H1 (cell line): ENCODE measurements at regions not wholly inside any gene's neighbourhood (a gene's known extent, or its start where the extent isn't known, plus 50 kb on each side); places are given as distances from the start of the nearest gene placed in this dataset.

Experiments
- CTCF ChIA-PET: fragments of 300-600 bp; sonication (Branson Sonifier 250); formaldehyde crosslinking; loops from one replicate; lab custom pipeline; 2021; ENCODE audit not compliant: partially characterized antibody; lab: Charles Lee
- POLR2A ChIA-PET: fragments of 300-600 bp; sonication (Branson Sonifier 250); formaldehyde crosslinking; loops from one replicate; lab custom pipeline; 2021; ENCODE audit warnings: inconsistent platforms; ENCODE audit not compliant: partially characterized antibody; lab: Charles Lee
- DNase-seq, 2 experiments: peaks; one replicate each; pipeline versions ENCODE4 v3.0.0 to v3.0.0-alpha.2; 2010 to 2022; ENCODE audit warnings: low spot score in 2 of 2, low read depth in 1 of 2, mixed read lengths in 1 of 2
- FAIRE-seq: peaks from 2 replicates; lab custom pipeline; 2011; peaks lifted over from hg19 to GRCh38; lab: Jason Lieb, UNC
- H2AFZ ChIP-seq: 2 replicates; pipeline ENCODE4 v1.8.1; 2012; ENCODE audit warnings: low read length, inconsistent platforms
- H2AK5ac ChIP-seq: 2 replicates; pipeline ENCODE4 v1.6.1; 2013; ENCODE audit warnings: low read depth, low read length
- H2BK120ac ChIP-seq: replicated peaks from 2 replicates; pipeline ENCODE3; 2013; ENCODE audit warnings: low read depth, low read length, inconsistent platforms
- H2BK12ac ChIP-seq: 2 replicates; pipeline ENCODE4 v1.6.1; 2013; ENCODE audit warnings: low read depth, low read length
- H2BK15ac ChIP-seq: 2 replicates; pipeline ENCODE4 v1.6.1; 2013; ENCODE audit warnings: low read length
- H2BK20ac ChIP-seq: 2 replicates; pipeline ENCODE4 v1.6.1; 2013; ENCODE audit warnings: low read length
- H2BK5ac ChIP-seq: 2 replicates; pipeline ENCODE4 v1.6.1; 2013; ENCODE audit warnings: low read depth, low read length
- H3K14ac ChIP-seq: 2 replicates; pipeline ENCODE4 v1.6.1; 2013; ENCODE audit warnings: inconsistent platforms; ENCODE audit not compliant: insufficient read length
- H3K18ac ChIP-seq: 2 replicates; pipeline ENCODE4 v1.6.1; 2013; ENCODE audit warnings: low read length; ENCODE audit errors: extremely low read depth
- H3K23ac ChIP-seq: 2 replicates; pipeline ENCODE4 v1.6.1; 2013; ENCODE audit warnings: inconsistent platforms; ENCODE audit not compliant: insufficient read length
- H3K23me2 ChIP-seq: 2 replicates; pipeline ENCODE4 v1.6.1; 2013; ENCODE audit warnings: low read depth, low read length
- H3K27ac ChIP-seq: 2 replicates; pipeline ENCODE4 v1.6.1; 2011; ENCODE audit warnings: low read depth, low read length, inconsistent platforms
- H3K27me3 ChIP-seq, 4 experiments: replicated peaks in 1 of 4; 1 replicate in 1 of 4; 2 replicates in 3 of 4; pipeline versions ENCODE4 v1.6.1 to v1.8.1; 2011 to 2013; ENCODE audit warnings: low read length in 3 of 4, mild to moderate bottlenecking in 3 of 4, inconsistent platforms in 2 of 4, mixed read lengths in 2 of 4, moderate library complexity in 1 of 4; ENCODE audit not compliant: control insufficient read depth in 3 of 4, insufficient read depth in 3 of 4; ENCODE audit errors: extremely low read depth in 1 of 4
- H3K36me3 ChIP-seq, 4 experiments: 2 replicates each; pipeline versions ENCODE4 v1.6.1 to v1.8.1; 2011 to 2013; ENCODE audit warnings: mild to moderate bottlenecking in 4 of 4, low read length in 3 of 4, moderate library complexity in 2 of 4, control low read depth in 1 of 4, inconsistent platforms in 1 of 4; ENCODE audit not compliant: insufficient read depth in 4 of 4, control insufficient read depth in 2 of 4
- H3K4ac ChIP-seq: replicated peaks from 2 replicates; pipeline ENCODE3; 2013; ENCODE audit warnings: low read length, low read depth, mixed read lengths, inconsistent platforms; ENCODE audit not compliant: insufficient read length
- H3K4me1 ChIP-seq, 4 experiments: replicated peaks in 1 of 4; 1 replicate in 1 of 4; 2 replicates in 3 of 4; pipeline versions ENCODE4 v1.6.1 to v1.8.1; 2011 to 2013; ENCODE audit warnings: low read length in 3 of 4, inconsistent platforms in 2 of 4, mixed read lengths in 1 of 4; ENCODE audit not compliant: insufficient read depth in 4 of 4, control insufficient read depth in 3 of 4
- H3K4me2 ChIP-seq, 2 experiments: 2 replicates each; pipeline versions ENCODE4 v1.6.1 to v1.8.1; 2011 to 2013; ENCODE audit warnings: low read depth in 2 of 2, low read length in 2 of 2, control low read depth in 1 of 2, inconsistent platforms in 1 of 2, mild to moderate bottlenecking in 1 of 2; ENCODE audit not compliant: insufficient read depth in 1 of 2
- H3K4me3 ChIP-seq, 4 experiments: fragments of 200-600, 300-600 bp in 1 of 4; sonication (generic), shearing (Covaris generic), sonication (Bioruptor Twin) in 1 of 4; 2 replicates each; pipeline versions ENCODE4 v1.5.1 to v1.8.1; 2011 to 2016; ENCODE audit warnings: low read length in 4 of 4, low read depth in 3 of 4, control low read depth in 2 of 4, inconsistent platforms in 2 of 4, mild to moderate bottlenecking in 2 of 4, mixed read lengths in 1 of 4, moderate library complexity in 1 of 4; ENCODE audit not compliant: insufficient read depth in 2 of 4; ENCODE audit errors: extremely low read depth in 1 of 4
- H3K56ac ChIP-seq: replicated peaks from 2 replicates; pipeline ENCODE3; 2013; ENCODE audit warnings: low read depth, mild to moderate bottlenecking, mixed read lengths, low read length, inconsistent platforms; ENCODE audit not compliant: insufficient read length
- H3K79me1 ChIP-seq: 2 replicates; pipeline ENCODE4 v1.6.1; 2013; ENCODE audit warnings: low read depth, low read length, control low read depth
- H3K79me2 ChIP-seq, 2 experiments: 2 replicates each; pipeline versions ENCODE4 v1.6.1 to v1.8.1; 2012 to 2013; ENCODE audit warnings: low read length in 2 of 2, mild to moderate bottlenecking in 2 of 2, inconsistent platforms in 1 of 2; ENCODE audit not compliant: insufficient read depth in 2 of 2, control insufficient read depth in 1 of 2
- H3K9ac ChIP-seq, 4 experiments: replicated peaks in 1 of 4; 1 replicate in 1 of 4; 2 replicates in 3 of 4; pipeline versions ENCODE4 v1.6.1 to v1.8.1; 2011 to 2013; ENCODE audit warnings: low read depth in 3 of 4, low read length in 3 of 4, control low read depth in 2 of 4, mild to moderate bottlenecking in 2 of 4, moderate library complexity in 2 of 4, inconsistent platforms in 1 of 4; ENCODE audit errors: extremely low read depth in 1 of 4
- H3K9me3 ChIP-seq, 2 experiments: 2 replicates each; pipeline versions ENCODE4 v1.6.1 to v1.8.1; 2012 to 2013; ENCODE audit warnings: mild to moderate bottlenecking in 2 of 2, moderate library complexity in 2 of 2, control low read depth in 1 of 2, inconsistent platforms in 1 of 2, low read depth in 1 of 2, low read length in 1 of 2, mixed read lengths in 1 of 2; ENCODE audit not compliant: insufficient read depth in 2 of 2
- H4K20me1 ChIP-seq, 2 experiments: replicated peaks in 1 of 2; 2 replicates each; pipeline versions ENCODE3 to v1.8.1; 2011 to 2013; ENCODE audit warnings: inconsistent platforms in 2 of 2, low read length in 2 of 2, mild to moderate bottlenecking in 1 of 2; ENCODE audit not compliant: insufficient read depth in 2 of 2, control insufficient read depth in 1 of 2
- H4K5ac ChIP-seq: 2 replicates; pipeline ENCODE4 v1.6.1; 2013; ENCODE audit warnings: low read length, low read depth, mixed read lengths, inconsistent platforms; ENCODE audit not compliant: insufficient read length
- H4K8ac ChIP-seq: 2 replicates; pipeline ENCODE4 v1.8.0; 2013; ENCODE audit warnings: mild to moderate bottlenecking, moderate library complexity, low read length, inconsistent platforms; ENCODE audit not compliant: insufficient read depth; ENCODE audit errors: extremely low read depth
- H4K91ac ChIP-seq: replicated peaks from 2 replicates; pipeline ENCODE3; 2013; ENCODE audit warnings: low read length, mixed read lengths, inconsistent platforms; ENCODE audit not compliant: insufficient read length
- JUND ChIP-seq: IDR thresholded peaks from 2 replicates; pipeline ENCODE4 v1.6.1; 2011; ENCODE audit warnings: mild to moderate bottlenecking, improper control_type of control experiment, low read length
- KDM5A ChIP-seq: fragments of 200-600 bp; IDR thresholded peaks from 2 replicates; pipeline ENCODE4 v1.7.1; 2012; ENCODE audit warnings: mild to moderate bottlenecking, low read length, inconsistent platforms, mixed read lengths
- WGBS, 2 experiments: shearing (Covaris generic) in 1 of 2; methylation state at CpG; one replicate each; pipeline versions ENCODE4 v1.1.6 to v1.1.7; 2013 to 2015; ENCODE audit warnings: low lambda C conversion rate in 2 of 2, mixed read lengths in 2 of 2, inconsistent platforms in 1 of 2, low coverage in 1 of 2, missing lambda C conversion rate in 1 of 2; ENCODE audit not compliant: insufficient replicate concordance in 2 of 2, insufficient coverage in 1 of 2, insufficient read length in 1 of 2; ENCODE audit errors: extremely low coverage in 1 of 2, missing lambda C conversion rate in 1 of 2; 5-methylcytosine and 5-hydroxymethylcytosine counted together

DNA sequence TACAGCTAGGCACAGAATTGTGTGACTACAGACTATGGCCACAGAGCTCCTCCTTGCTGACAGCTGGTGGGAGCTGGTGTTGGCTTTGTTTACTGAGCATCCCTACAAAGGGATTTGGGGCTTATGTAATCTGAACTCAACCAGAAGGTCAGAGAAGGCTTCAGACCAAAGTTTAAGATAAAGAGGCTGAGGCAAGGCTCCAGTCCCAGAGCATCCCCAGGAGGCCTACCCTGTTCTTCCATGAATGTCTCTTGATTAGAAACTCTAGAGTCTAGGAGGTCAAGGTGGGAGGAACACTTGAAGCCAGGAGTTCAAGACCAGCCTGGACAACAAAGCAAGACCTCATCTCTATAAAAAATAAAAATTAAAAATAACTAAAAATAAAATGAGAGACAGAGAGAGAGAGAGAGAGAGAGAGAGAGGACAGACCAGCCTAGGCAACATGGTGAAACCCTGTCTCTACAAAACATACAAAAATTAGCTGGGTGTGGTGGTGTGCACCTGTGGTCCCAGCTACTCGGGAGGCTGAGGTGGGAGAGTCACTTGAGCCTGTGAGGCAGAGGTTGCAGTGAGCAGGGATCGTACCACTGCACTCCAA, 125.5 kb upstream of the SERPIND1 start:
- Histone ChIP-seq H3K9ac (no peak overlapping the region), H3K9me3 (no peaks in the 10 kb centered on the region), H3K27me3 (no peaks in the 10 kb centered on the region), H2AFZ (no peak overlapping the region), H2BK15ac (no peak overlapping the region), H2BK20ac (0 out of 2 replicates have a peak overlapping the region, but pooled peaks have one; percentile 55), H2AK5ac (no peak overlapping the region), H3K27ac (no peak overlapping the region), H3K79me2 (no peaks in the 10 kb centered on the region), H2BK120ac (no peak overlapping the region), H4K91ac (no peak overlapping the region), H4K20me1 (no peaks in the 10 kb centered on the region), H3K4me2 (no peak overlapping the region), H4K5ac (no peak overlapping the region), H3K4me3 (no peak overlapping the region), H2BK12ac (no peak overlapping the region), H4K8ac (no peak overlapping the region), H3K4me1 (no peaks in the 10 kb centered on the region), H2BK5ac (no peak overlapping the region), H3K79me1 (no peaks in the 10 kb centered on the region), H3K56ac (no peak overlapping the region), H3K23me2 (no peaks in the 10 kb centered on the region), H3K23ac (no peak overlapping the region), H3K18ac (no peak overlapping the region), H3K36me3 (no peaks in the 10 kb centered on the region), H3K4ac (no peak overlapping the region), H3K14ac (no peak overlapping the region)
- TF ChIP-seq KDM5A: no peak
- TF ChIP-seq JUND: no peak
- DNase-seq (peak in 1 of 2 experiments; percentile 11), FAIRE-seq (no peak)
- ChIA-PET POLR2A (interaction anchor here (0.7 kb wide), 1 partner anchor 13 kb away, joined by 3 read pairs; no protein-coding TSS in a partner anchor), CTCF (interaction anchor here (0.6 to 1.0 kb wide), 4 partner anchors 42 to 405 kb away, joined by 3 read pairs; no protein-coding TSS in a partner anchor)
- 88% methylated on average over 2 of the region's 2 CpGs; no CpG with 5 or more reads in 1 of the 2 experiments for WGBS, 2 experiments
